GM06990 (cell line): ENCODE measurements at regions not wholly inside any gene's neighbourhood (a gene's known extent, or its start where the extent isn't known, plus 50 kb on each side); places are given as distances from the start of the nearest gene placed in this dataset.
A peak's percentile ranks its signal among the peaks of the same experiment; 100 is the strongest.

Experiments used
- DNase-seq: peaks from one replicate; pipeline ENCODE4 v3.0.0-alpha.2; 2011; ENCODE audit not compliant: insufficient read length; ENCODE audit errors: extremely low read depth
- H3K27me3 ChIP-seq: replicated peaks from 2 replicates; pipeline ENCODE4 v1.6.0; 2011; ENCODE audit warnings: low read length; ENCODE audit not compliant: control insufficient read depth, insufficient read depth
- H3K36me3 ChIP-seq: 2 replicates; pipeline ENCODE4 v1.5.1; 2011; ENCODE audit warnings: low read length; ENCODE audit not compliant: control insufficient read depth, insufficient read depth
- H3K4me3 ChIP-seq: replicated peaks from 2 replicates; pipeline ENCODE4 v1.5.1; 2011; ENCODE audit warnings: low read depth, mild to moderate bottlenecking, control low read depth, low read length
- TF ChIP-seq, protein P1 (sequence below): IDR thresholded peaks from 2 replicates; pipeline ENCODE4 v1.5.1; 2011; ENCODE audit warnings: low read length, control low read depth, mild to moderate bottlenecking, inconsistent platforms; ENCODE audit not compliant: insufficient read depth, poor library complexity, severe bottlenecking

- TF ChIP-seq, protein P1, sequence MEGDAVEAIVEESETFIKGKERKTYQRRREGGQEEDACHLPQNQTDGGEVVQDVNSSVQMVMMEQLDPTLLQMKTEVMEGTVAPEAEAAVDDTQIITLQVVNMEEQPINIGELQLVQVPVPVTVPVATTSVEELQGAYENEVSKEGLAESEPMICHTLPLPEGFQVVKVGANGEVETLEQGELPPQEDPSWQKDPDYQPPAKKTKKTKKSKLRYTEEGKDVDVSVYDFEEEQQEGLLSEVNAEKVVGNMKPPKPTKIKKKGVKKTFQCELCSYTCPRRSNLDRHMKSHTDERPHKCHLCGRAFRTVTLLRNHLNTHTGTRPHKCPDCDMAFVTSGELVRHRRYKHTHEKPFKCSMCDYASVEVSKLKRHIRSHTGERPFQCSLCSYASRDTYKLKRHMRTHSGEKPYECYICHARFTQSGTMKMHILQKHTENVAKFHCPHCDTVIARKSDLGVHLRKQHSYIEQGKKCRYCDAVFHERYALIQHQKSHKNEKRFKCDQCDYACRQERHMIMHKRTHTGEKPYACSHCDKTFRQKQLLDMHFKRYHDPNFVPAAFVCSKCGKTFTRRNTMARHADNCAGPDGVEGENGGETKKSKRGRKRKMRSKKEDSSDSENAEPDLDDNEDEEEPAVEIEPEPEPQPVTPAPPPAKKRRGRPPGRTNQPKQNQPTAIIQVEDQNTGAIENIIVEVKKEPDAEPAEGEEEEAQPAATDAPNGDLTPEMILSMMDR = peak; percentile 89
- no peak for DNase-seq
- Histone ChIP-seq H3K36me3 (no peaks in the 10 kb centered on the region), H3K4me3 (no peak overlapping the region), H3K27me3 (no peaks in the 10 kb centered on the region)
These were observed 135.1 kb upstream of the RASGRP1 start for GRCh38 chr15:38699633-38700230.

DNA sequence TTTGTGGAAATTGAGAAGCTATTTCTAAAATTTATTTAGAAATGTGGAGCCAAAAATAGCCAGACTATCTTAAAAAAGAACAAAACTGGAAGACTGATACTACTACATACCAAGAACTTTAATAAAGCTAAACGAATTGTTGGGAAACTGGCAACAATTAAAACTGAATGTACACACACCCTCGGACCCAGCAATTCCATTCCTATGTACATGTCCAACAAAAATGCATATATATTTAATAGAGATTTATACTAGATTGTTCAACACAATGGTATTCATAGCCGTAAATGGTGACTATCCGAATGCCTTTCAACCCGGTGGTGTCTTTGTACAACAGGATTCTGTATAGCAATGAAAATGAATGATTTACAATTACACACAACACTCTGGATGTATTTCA is 136.5 kb upstream of the RASGRP1 start:
- no peak overlapping the region for H3K4me3 ChIP-seq
- H3K27me3 ChIP-seq = no peaks in the 10 kb centered on the region
- no peaks in the 10 kb centered on the region for H3K36me3 ChIP-seq
- no peak for DNase-seq
- TF ChIP-seq, protein P1 = no peak

DNA sequence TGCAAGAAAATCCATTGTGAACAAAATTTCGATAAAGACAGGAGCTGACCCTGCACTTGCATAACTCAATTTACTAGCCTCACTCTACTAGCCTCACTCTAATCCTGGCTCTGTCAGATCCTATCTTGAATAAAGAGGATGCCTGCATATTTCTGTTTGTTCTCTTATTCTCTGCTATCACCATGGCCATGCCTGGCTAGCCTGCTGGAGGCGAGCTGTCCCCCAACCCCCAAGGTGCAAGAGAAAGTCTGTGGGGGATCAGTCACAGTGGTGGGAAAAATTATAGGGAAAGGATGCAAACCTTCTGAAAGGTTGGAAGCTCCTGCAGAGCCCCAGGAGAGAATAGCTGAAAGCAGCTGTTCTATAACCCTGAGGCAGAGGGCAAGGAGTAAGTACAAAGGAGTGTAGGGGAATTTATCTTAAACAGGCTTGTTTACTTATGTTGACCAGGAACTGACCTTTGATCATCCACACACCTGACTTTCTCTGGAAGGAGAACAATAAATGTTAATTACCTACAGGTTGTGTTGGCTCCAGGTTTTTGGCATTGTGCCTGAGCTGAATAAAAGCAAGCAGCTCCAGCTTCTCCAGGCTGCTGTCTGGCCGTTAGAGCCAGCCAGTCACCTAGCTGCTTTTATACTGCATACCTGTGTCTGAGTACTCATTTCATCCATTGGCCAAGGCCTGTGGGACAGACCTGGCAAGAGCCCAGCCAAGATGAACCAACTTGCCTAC is 137.7 kb upstream of the RASGRP1 start:
- TF ChIP-seq, protein P1 = no peak
- no peak for DNase-seq
- H3K27me3 ChIP-seq = no peaks in the 10 kb centered on the region
- H3K4me3 ChIP-seq = no peak overlapping the region
- H3K36me3 ChIP-seq = no peaks in the 10 kb centered on the region

DNA sequence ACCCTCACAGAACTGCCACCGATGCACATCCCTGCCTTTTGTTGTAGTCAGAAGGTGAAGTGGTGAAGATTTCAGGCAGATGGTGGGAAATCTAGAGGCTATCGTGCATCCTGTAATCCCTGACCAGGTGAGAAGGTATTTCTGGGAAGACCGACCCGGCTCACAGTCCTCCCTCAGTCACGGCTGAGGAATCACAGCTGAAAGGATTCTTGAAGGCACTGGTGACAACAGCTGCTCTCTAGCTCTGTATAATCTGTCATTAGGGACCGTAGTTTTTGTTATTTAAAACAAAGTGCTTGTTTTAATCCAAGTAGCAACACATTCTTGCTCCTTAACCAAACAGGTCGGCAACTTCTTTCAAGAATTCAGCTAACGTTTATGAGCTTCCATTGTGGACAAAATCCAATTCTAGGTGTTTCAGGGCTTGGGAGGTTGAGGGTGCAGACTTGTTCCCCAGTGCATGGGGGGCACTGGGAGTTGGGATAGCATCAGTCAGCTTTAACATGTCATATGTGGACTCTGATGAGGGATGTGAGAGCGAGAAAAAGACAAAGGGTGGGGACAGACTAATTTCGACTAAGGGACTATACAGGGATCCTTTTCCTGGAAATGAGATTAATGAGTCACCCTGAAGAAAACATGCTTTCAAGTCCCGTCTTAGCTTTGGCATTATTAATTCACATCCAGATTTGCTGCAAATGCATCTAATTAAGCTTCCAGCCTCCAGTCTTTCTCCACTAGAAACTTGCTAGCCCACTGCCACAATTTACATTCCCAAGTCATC is 141.0 kb upstream of the RASGRP1 start:
- Histone ChIP-seq H3K27me3 (no peaks in the 10 kb centered on the region), H3K36me3 (no peaks in the 10 kb centered on the region), H3K4me3 (no peak overlapping the region)
- TF ChIP-seq, protein P1 = no peak
- no peak for DNase-seq

- TF ChIP-seq, protein P1 = no peak
- DNase-seq = no peak
- no peak overlapping the region for H3K4me3 ChIP-seq
- no peaks in the 10 kb centered on the region for H3K36me3 ChIP-seq
- H3K27me3 ChIP-seq = no peaks in the 10 kb centered on the region
These were observed 142.3 kb upstream of the RASGRP1 start for GRCh38 chr15:38706956-38707355.
